ENCODE measurements at regions not wholly inside any gene's neighbourhood (a gene's known extent, or its start where the extent isn't known, plus 50 kb on each side); places are given as distances from the start of the nearest gene placed in this dataset.

GRCh38 chr3:161793194-161793930 is 296.8 kb downstream of the OTOL1 start:
- TF ChIP-seq CTCF (IDR thresholded peaks at IDR 0.05) (no peak), EP300 (IDR thresholded peaks at IDR 0.05; ENCODE audit: borderline replicate concordance in 1 of 2, low read depth in 1 of 2, low read length in 1 of 2) (no peak), POLR2AphosphoS5 (IDR thresholded peaks at IDR 0.05; ENCODE audit: low read depth, low read length) (no peak), RAD21 (IDR thresholded peaks at IDR 0.05; ENCODE audit: low read length) (no peak), YY1 (IDR thresholded peaks at IDR 0.05; ENCODE audit: low read depth) (no peak), JUND (IDR thresholded peaks at IDR 0.05) (no peak), NRF1 (IDR thresholded peaks at IDR 0.05; ENCODE audit: low read depth, low read length) (no peak), TAF1 (IDR thresholded peaks at IDR 0.05; ENCODE audit: borderline replicate concordance, low read depth, low read length) (no peak), USF2 (IDR thresholded peaks at IDR 0.05; ENCODE audit: borderline replicate concordance, low read depth, low read length) (no peak), GABPA (IDR thresholded peaks at IDR 0.05; ENCODE audit: low read depth) (no peak), ZBTB33 (IDR thresholded peaks at IDR 0.05; ENCODE audit: borderline replicate concordance, low read depth) (no peak), SMC3 (IDR thresholded peaks at IDR 0.05; ENCODE audit: low read depth, low read length) (no peak)
